IMR-90 (cell line): ENCODE measurements at regions not wholly inside any gene's neighbourhood (a gene's known extent, or its start where the extent isn't known, plus 50 kb on each side); places are given as distances from the start of the nearest gene placed in this dataset.

Source experiments
- ATAC-seq: fragments of 200-7000 bp; cut with Tn5 transposase; 2 replicates; pipeline ENCODE4 v1.9.1; 2020; ENCODE audit warnings: low read depth, mild to moderate bottlenecking, moderate library complexity
- BruUV-seq: library from RNA; stranded (reverse); fragments of 400-500 nt; replicated peaks from 2 replicates; lab custom pipeline; 2021; lab: Mats Ljungman, UMichigan
- CTCF ChIA-PET: fragments of 300-600 bp; formaldehyde crosslinking; extraction: SDS; loops from one replicate; lab custom pipeline; 2021; ENCODE audit warnings: antibody characterized with exemption; lab: Yijun Ruan, JAX
- POLR2A ChIA-PET: fragments of 300-600 bp; sonication (Branson Sonifier 250); formaldehyde crosslinking; loops from one replicate; lab custom pipeline; 2022; ENCODE audit warnings: antibody characterized with exemption; ENCODE audit not compliant: unreplicated experiment; lab: Charles Lee
- DNase-seq: peaks from one replicate; pipeline ENCODE4 v3.0.0; 2013
- H2AFZ ChIP-seq: replicated peaks from 2 replicates; pipeline ENCODE3; 2013; ENCODE audit warnings: low read length, mild to moderate bottlenecking; ENCODE audit not compliant: poor library complexity
- H2AK5ac ChIP-seq: 2 replicates; pipeline ENCODE4 v1.6.1; 2013; ENCODE audit warnings: low read depth, low read length, inconsistent platforms
- H2AK9ac ChIP-seq: replicated peaks from 2 replicates; pipeline ENCODE3; 2013; ENCODE audit warnings: mild to moderate bottlenecking, low read depth, low read length, moderate library complexity; ENCODE audit not compliant: poor library complexity
- H2BK120ac ChIP-seq: 2 replicates; pipeline ENCODE4 v1.6.1; 2013; ENCODE audit warnings: low read depth, low read length, inconsistent platforms
- H2BK15ac ChIP-seq: 3 replicates; pipeline ENCODE4 v1.6.1; 2013; ENCODE audit warnings: low read depth, low read length, inconsistent platforms
- H2BK20ac ChIP-seq: 2 replicates; pipeline ENCODE4 v1.6.1; 2013; ENCODE audit warnings: low read depth, mild to moderate bottlenecking, inconsistent platforms, low read length, moderate library complexity
- H2BK5ac ChIP-seq: 2 replicates; pipeline ENCODE4 v1.6.1; 2013; ENCODE audit warnings: mild to moderate bottlenecking, low read depth, low read length, inconsistent platforms; ENCODE audit not compliant: poor library complexity, severe bottlenecking
- H3K14ac ChIP-seq: replicated peaks from 2 replicates; pipeline ENCODE4 v1.6.1; 2013; ENCODE audit warnings: low read depth, low read length, inconsistent platforms
- H3K18ac ChIP-seq: 2 replicates; pipeline ENCODE4 v1.6.1; 2013; ENCODE audit warnings: low read depth, low read length, control low read depth
- H3K23ac ChIP-seq: 2 replicates; pipeline ENCODE4 v1.6.1; 2013; ENCODE audit warnings: low read depth, low read length, inconsistent platforms
- H3K27ac ChIP-seq: 2 replicates; pipeline ENCODE4 v1.5.1; 2013; ENCODE audit warnings: mild to moderate bottlenecking, control low read depth, low read length; ENCODE audit not compliant: insufficient read depth
- H3K27me3 ChIP-seq: 2 replicates; pipeline ENCODE4 v1.6.1; 2013; ENCODE audit warnings: low read length; ENCODE audit not compliant: control insufficient read depth, insufficient read depth
- H3K36me3 ChIP-seq: 2 replicates; pipeline ENCODE4 v1.6.1; 2013; ENCODE audit warnings: low read length, mixed read lengths; ENCODE audit not compliant: control insufficient read depth, insufficient read depth
- H3K4ac ChIP-seq: 2 replicates; pipeline ENCODE4 v1.6.1; 2013; ENCODE audit warnings: low read depth, low read length, inconsistent platforms
- H3K4me1 ChIP-seq: 2 replicates; pipeline ENCODE4 v1.6.1; 2013; ENCODE audit warnings: low read length, mixed read lengths; ENCODE audit not compliant: control insufficient read depth, insufficient read depth
- H3K4me2 ChIP-seq: 2 replicates; pipeline ENCODE4 v1.6.1; 2013; ENCODE audit warnings: low read depth, mild to moderate bottlenecking, control low read depth, low read length, moderate library complexity
- H3K4me3 ChIP-seq: 2 replicates; pipeline ENCODE4 v1.5.1; 2013; ENCODE audit warnings: low read depth, mild to moderate bottlenecking, control low read depth, low read length, moderate library complexity; ENCODE audit not compliant: insufficient read depth
- H3K56ac ChIP-seq: 2 replicates; pipeline ENCODE4 v1.6.1; 2013; ENCODE audit warnings: low read length, inconsistent platforms; ENCODE audit not compliant: insufficient read depth; ENCODE audit errors: extremely low read depth
- H3K79me1 ChIP-seq, 2 experiments: 2 replicates each; pipeline ENCODE4 v1.6.1; 2013; ENCODE audit warnings: low read length in 2 of 2, inconsistent platforms in 1 of 2, low read depth in 1 of 2
- H3K9ac ChIP-seq: 2 replicates; pipeline ENCODE4 v1.6.1; 2013; ENCODE audit warnings: low read depth, low read length, control low read depth
- H3K9me1 ChIP-seq: 2 replicates; pipeline ENCODE4 v1.6.1; 2013; ENCODE audit warnings: low read length, inconsistent platforms; ENCODE audit not compliant: insufficient read depth
- H3K9me3 ChIP-seq: 2 replicates; pipeline ENCODE4 v1.6.1; 2013; ENCODE audit warnings: low read length; ENCODE audit not compliant: control insufficient read depth, insufficient read depth
- H4K20me1 ChIP-seq: 2 replicates; pipeline ENCODE4 v1.6.1; 2013; ENCODE audit warnings: low read length, inconsistent platforms; ENCODE audit not compliant: insufficient read depth
- H4K5ac ChIP-seq: 2 replicates; pipeline ENCODE4 v1.6.1; 2013; ENCODE audit warnings: mild to moderate bottlenecking, low read depth, low read length, control low read depth
- H4K8ac ChIP-seq, 2 experiments: 2 replicates each; pipeline ENCODE4 v1.6.1; 2013; ENCODE audit warnings: low read depth in 2 of 2, low read length in 2 of 2, control low read depth in 1 of 2, inconsistent platforms in 1 of 2
- H4K91ac ChIP-seq: 2 replicates; pipeline ENCODE4 v1.6.1; 2013; ENCODE audit warnings: low read depth, low read length, inconsistent platforms; ENCODE audit not compliant: insufficient read depth
- BHLHE40 ChIP-seq: fragments of 150-350 bp; IDR thresholded peaks from 2 replicates; pipeline ENCODE4 v1.6.1; 2016; ENCODE audit warnings: mild to moderate bottlenecking, low read depth, low read length
- CEBPB ChIP-seq: IDR thresholded peaks from 2 replicates; pipeline ENCODE4 v1.6.1; 2012; ENCODE audit warnings: low read depth, low read length, improper control_type of control experiment
- CHD1 ChIP-seq: IDR thresholded peaks from 2 replicates; pipeline ENCODE4 v1.6.1; 2012; ENCODE audit warnings: low read depth, low read length, improper control_type of control experiment
- CTCF ChIP-seq: conservative IDR thresholded peaks from 2 replicates; pipeline ENCODE4 v1.5.1; 2012; ENCODE audit warnings: mild to moderate bottlenecking, low read depth, low read length, improper control_type of control experiment
- FOS ChIP-seq: fragments of 150-350 bp; IDR thresholded peaks from 2 replicates; pipeline ENCODE4 v1.6.1; 2016; ENCODE audit warnings: low read depth, low read length
- MAFK ChIP-seq: IDR thresholded peaks from 2 replicates; pipeline ENCODE4 v1.6.1; 2012; ENCODE audit warnings: low read depth, low read length, improper control_type of control experiment
- MAZ ChIP-seq: IDR thresholded peaks from 2 replicates; pipeline ENCODE4 v1.6.1; 2012; ENCODE audit warnings: low read depth, mild to moderate bottlenecking, low read length, improper control_type of control experiment, moderate library complexity, borderline replicate concordance
- MXI1 ChIP-seq: IDR thresholded peaks from 2 replicates; pipeline ENCODE4 v1.6.1; 2012; ENCODE audit warnings: low read depth, mild to moderate bottlenecking, low read length, moderate library complexity, borderline replicate concordance
- NFE2L2 ChIP-seq: fragments of 150-350 bp; IDR thresholded peaks from 2 replicates; pipeline ENCODE4 v1.6.1; 2016; ENCODE audit warnings: low read depth, mild to moderate bottlenecking, low read length
- POLR2A ChIP-seq: IDR thresholded peaks from 2 replicates; pipeline ENCODE4 v1.6.1; 2012; ENCODE audit warnings: mild to moderate bottlenecking, low read depth, low read length
- RAD21 ChIP-seq: IDR thresholded peaks from 2 replicates; pipeline ENCODE4 v1.6.1; 2012; ENCODE audit warnings: low read length, improper control_type of control experiment
- RCOR1 ChIP-seq: IDR thresholded peaks from 2 replicates; pipeline ENCODE4 v1.6.1; 2012; ENCODE audit warnings: mild to moderate bottlenecking, low read length, improper control_type of control experiment; ENCODE audit not compliant: insufficient replicate concordance
- RFX5 ChIP-seq: IDR thresholded peaks from 2 replicates; pipeline ENCODE4 v1.8.0; 2012; ENCODE audit warnings: low read depth, mild to moderate bottlenecking, low read length, moderate library complexity
- SMC3 ChIP-seq: fragments of 150-350 bp; IDR thresholded peaks from 2 replicates; pipeline ENCODE4 v1.6.1; 2016; ENCODE audit warnings: low read depth, mild to moderate bottlenecking, antibody characterized with exemption, low read length, moderate library complexity
- WGBS, 2 experiments: methylation state at CpG; one replicate each; pipeline versions ENCODE4 v1.1.5 to v1.1.7; 2013; ENCODE audit warnings: missing lambda C conversion rate in 2 of 2; ENCODE audit not compliant: insufficient read length in 1 of 2; ENCODE audit errors: extremely low coverage in 2 of 2; 5-methylcytosine and 5-hydroxymethylcytosine counted together
- dilution Hi-C: fragments of 300-500 bp; cut with HindIII; formaldehyde crosslinking; loops from one replicate; pipeline ENCODE4 v1.14.3; 2018; ENCODE audit warnings: low sequenced_read_pairs; ENCODE audit not compliant: unreplicated experiment
- in situ Hi-C: fragments of 300-500 bp; cut with MboI; formaldehyde crosslinking; loops from 3 replicates; pipeline ENCODE4 v1.14.3; 2019; ENCODE audit warnings: low sequenced_read_pairs, inconsistent platforms, mixed read lengths
- intact Hi-C: fragments of 100-400 bp; cut with micrococcal nuclease; formaldehyde crosslinking; loops from 2 replicates; pipeline ENCODE4 v1.10.0; 2022
- TF ChIP-seq, protein P1 (sequence below): fragments of 150-350 bp; IDR thresholded peaks from 2 replicates; pipeline ENCODE4 v1.6.1; 2016; ENCODE audit warnings: low read depth, mild to moderate bottlenecking, low read length, moderate library complexity, borderline replicate concordance
- TF ChIP-seq, protein P2 (sequence below): fragments of 150-350 bp; IDR thresholded peaks from 2 replicates; pipeline ENCODE4 v1.6.1; 2017; ENCODE audit warnings: mild to moderate bottlenecking, antibody characterized with exemption, low read length, low read depth

GRCh38 chr11:33585586-33586209 is 114.9 kb downstream of the C11orf91 start:
- WGBS, 2 experiments, result no CpG with 5 or more reads among the region's 6 CpGs
- Histone ChIP-seq H3K18ac (no peak overlapping the region), H3K36me3 (no peaks in the 10 kb centered on the region; the same call in 1 of the 2 replicates)

More at GRCh38 chr11:33585586-33586209, 114.9 kb downstream of the C11orf91 start:
- Histone ChIP-seq H4K20me1 (no peaks in the 10 kb centered on the region), H3K23ac (no peak overlapping the region), H3K4me1 (no peaks in the 10 kb centered on the region), H4K5ac (no peak overlapping the region), H2BK15ac (no peak overlapping the region), H2AFZ (no peak overlapping the region), H3K27me3 (no peaks in the 10 kb centered on the region), H3K9me1 (no peaks in the 10 kb centered on the region), H3K79me1 (no peaks in the 10 kb centered on the region), H2AK9ac (no peak overlapping the region), H3K9me3 (no peaks in the 10 kb centered on the region), H2BK5ac (no peak overlapping the region), H3K56ac (no peak overlapping the region), H3K4me3 (no peak overlapping the region), H4K8ac (no peak overlapping the region), H2BK120ac (no peak overlapping the region), H2BK20ac (no peak overlapping the region), H3K4me2 (no peak overlapping the region), H3K14ac (no peak overlapping the region), H3K27ac (no peak overlapping the region), H2AK5ac (no peak overlapping the region), H3K4ac (no peak overlapping the region), H3K9ac (no peak overlapping the region), H4K91ac (no peak overlapping the region)
- CTCF ChIA-PET, result no interaction called here
- no peak for DNase-seq
- in situ Hi-C loops (no loop called here), intact Hi-C loops (no loop called here), dilution Hi-C loops (no loop called here)
- ATAC-seq, result no peak
- POLR2A ChIA-PET, result no interaction called here
- TF ChIP-seq RAD21 (no peak), MAZ (no peak), POLR2A (no peak), FOS (no peak), NFE2L2 (no peak), MXI1 (no peak), RFX5 (no peak), MAFK (no peak), RCOR1 (no peak), CEBPB (no peak), CTCF (no peak), BHLHE40 (no peak), SMC3 (no peak), CHD1 (no peak)
- TF ChIP-seq, protein P1, sequence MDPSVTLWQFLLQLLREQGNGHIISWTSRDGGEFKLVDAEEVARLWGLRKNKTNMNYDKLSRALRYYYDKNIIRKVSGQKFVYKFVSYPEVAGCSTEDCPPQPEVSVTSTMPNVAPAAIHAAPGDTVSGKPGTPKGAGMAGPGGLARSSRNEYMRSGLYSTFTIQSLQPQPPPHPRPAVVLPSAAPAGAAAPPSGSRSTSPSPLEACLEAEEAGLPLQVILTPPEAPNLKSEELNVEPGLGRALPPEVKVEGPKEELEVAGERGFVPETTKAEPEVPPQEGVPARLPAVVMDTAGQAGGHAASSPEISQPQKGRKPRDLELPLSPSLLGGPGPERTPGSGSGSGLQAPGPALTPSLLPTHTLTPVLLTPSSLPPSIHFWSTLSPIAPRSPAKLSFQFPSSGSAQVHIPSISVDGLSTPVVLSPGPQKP, result no peak
- TF ChIP-seq, protein P2, sequence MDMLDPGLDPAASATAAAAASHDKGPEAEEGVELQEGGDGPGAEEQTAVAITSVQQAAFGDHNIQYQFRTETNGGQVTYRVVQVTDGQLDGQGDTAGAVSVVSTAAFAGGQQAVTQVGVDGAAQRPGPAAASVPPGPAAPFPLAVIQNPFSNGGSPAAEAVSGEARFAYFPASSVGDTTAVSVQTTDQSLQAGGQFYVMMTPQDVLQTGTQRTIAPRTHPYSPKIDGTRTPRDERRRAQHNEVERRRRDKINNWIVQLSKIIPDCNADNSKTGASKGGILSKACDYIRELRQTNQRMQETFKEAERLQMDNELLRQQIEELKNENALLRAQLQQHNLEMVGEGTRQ, result no peak
- no TSS peak for BruUV-seq
